Esophagus (tissue), 2 donors: ENCODE measurements at regions not wholly inside any gene's neighbourhood (a gene's known extent, or its start where the extent isn't known, plus 50 kb on each side); places are given as distances from the start of the nearest gene placed in this dataset.

Source experiments
- H3K27ac ChIP-seq, 2 donors: one replicate each; pipeline ENCODE4 v1.5.1; 2013; ENCODE audit warnings: low read depth in 2 of 2, mild to moderate bottlenecking in 2 of 2, inconsistent platforms in 1 of 2, low read length in 1 of 2, moderate library complexity in 1 of 2
- H3K27me3 ChIP-seq, 2 donors: one replicate each; pipeline ENCODE4 v1.6.1; 2013; ENCODE audit warnings: low read length in 2 of 2, control low read depth in 1 of 2, mild to moderate bottlenecking in 1 of 2; ENCODE audit not compliant: insufficient read depth in 2 of 2, control insufficient read depth in 1 of 2
- H3K36me3 ChIP-seq, 2 donors: one replicate each; pipeline ENCODE4 v1.6.1; 2013; ENCODE audit warnings: low read length in 1 of 2; ENCODE audit not compliant: control insufficient read depth in 2 of 2, insufficient read depth in 2 of 2
- H3K4me1 ChIP-seq, 2 donors: one replicate each; pipeline ENCODE4 v1.6.1; 2013; ENCODE audit warnings: low read length in 1 of 2; ENCODE audit not compliant: control insufficient read depth in 2 of 2, insufficient read depth in 2 of 2
- H3K4me3 ChIP-seq, 2 donors: one replicate each; pipeline ENCODE4 v1.5.1; 2013; ENCODE audit warnings: low read length in 2 of 2, mild to moderate bottlenecking in 2 of 2, low read depth in 1 of 2, moderate library complexity in 1 of 2
- H3K9me3 ChIP-seq, 2 donors: one replicate each; pipeline ENCODE4 v1.6.1; 2013; ENCODE audit warnings: mild to moderate bottlenecking in 2 of 2, low read depth in 1 of 2, low read length in 1 of 2, moderate library complexity in 1 of 2; ENCODE audit not compliant: control insufficient read depth in 2 of 2, insufficient read depth in 1 of 2
- WGBS, 2 donors: extraction: QIAGEN DNeasy Blood & Tissue Kit; methylation state at CpG; one replicate each; pipeline ENCODE4 v1.1.7; 2013; 5-methylcytosine and 5-hydroxymethylcytosine counted together
- donor health status: healthy with polysubstance abuse.
- donor health status: Bipolar disorder and iron deficiency.

GRCh38 chr21:27290028-27290427 lies 323.1 kb upstream of the ADAMTS5 start:
- H3K9me3 ChIP-seq: no peaks in the 10 kb centered on the region
- 50 to 56% methylated on average over 3 of the region's 3 CpGs for WGBS, 2 donors
- H3K4me1 ChIP-seq: no peaks in the 10 kb centered on the region
- H3K4me3 ChIP-seq: no peak overlapping the region
- H3K27ac ChIP-seq: no peak overlapping the region
- no peaks in the 10 kb centered on the region for H3K27me3 ChIP-seq
- no peaks in the 10 kb centered on the region for H3K36me3 ChIP-seq

GRCh38 chr21:27286760-27287159 lies 319.9 kb upstream of the ADAMTS5 start:
- Histone ChIP-seq H3K27ac (no peak overlapping the region), H3K4me1 (no peaks in the 10 kb centered on the region), H3K36me3 (no peaks in the 10 kb centered on the region), H3K9me3 (no peaks in the 10 kb centered on the region), H3K4me3 (no peak overlapping the region), H3K27me3 (no peaks in the 10 kb centered on the region)

DNA sequence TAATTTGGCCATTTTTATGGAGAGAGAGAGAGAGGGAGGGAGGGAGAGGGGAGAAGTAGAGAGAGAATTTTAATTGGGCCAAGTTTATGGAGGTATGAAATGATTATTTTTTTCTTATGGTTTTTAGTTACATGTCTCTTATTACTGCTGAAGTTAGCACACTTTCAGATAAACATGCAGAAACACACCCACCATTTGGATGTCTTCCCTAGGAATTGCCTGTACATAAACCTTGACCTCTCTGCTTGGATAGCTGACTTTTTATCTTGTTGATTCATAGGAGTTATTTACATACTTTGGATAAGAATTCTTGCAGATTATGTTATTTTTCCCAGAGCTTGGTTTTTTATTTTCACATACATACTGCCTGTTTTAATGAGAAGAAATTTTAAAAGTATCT lies 310.2 kb upstream of the ADAMTS5 start:
- H3K27me3 ChIP-seq: no peaks in the 10 kb centered on the region
- H3K9me3 ChIP-seq: no peaks in the 10 kb centered on the region
- H3K4me1 ChIP-seq: no peaks in the 10 kb centered on the region
- H3K4me3 ChIP-seq: no peak overlapping the region
- H3K36me3 ChIP-seq: no peaks in the 10 kb centered on the region
- no peak overlapping the region for H3K27ac ChIP-seq

GRCh38 chr21:27275294-27275927 lies 308.5 kb upstream of the ADAMTS5 start:
- Histone ChIP-seq H3K36me3 (no peaks in the 10 kb centered on the region), H3K9me3 (no peaks in the 10 kb centered on the region), H3K27ac (no peak overlapping the region), H3K4me3 (no peak overlapping the region), H3K27me3 (no peaks in the 10 kb centered on the region), H3K4me1 (no peaks in the 10 kb centered on the region)
- 6 to 17% methylated on average over 1 of the region's 1 CpG for WGBS, 2 donors

- H3K36me3 ChIP-seq: no peaks in the 10 kb centered on the region
- H3K4me3 ChIP-seq: no peak overlapping the region
- H3K9me3 ChIP-seq: no peaks in the 10 kb centered on the region
- no peak overlapping the region for H3K27ac ChIP-seq
- no peaks in the 10 kb centered on the region for H3K4me1 ChIP-seq
- H3K27me3 ChIP-seq: no peaks in the 10 kb centered on the region
Observed at GRCh38 chr21:27269644-27270043, 302.8 kb upstream of the ADAMTS5 start.

DNA sequence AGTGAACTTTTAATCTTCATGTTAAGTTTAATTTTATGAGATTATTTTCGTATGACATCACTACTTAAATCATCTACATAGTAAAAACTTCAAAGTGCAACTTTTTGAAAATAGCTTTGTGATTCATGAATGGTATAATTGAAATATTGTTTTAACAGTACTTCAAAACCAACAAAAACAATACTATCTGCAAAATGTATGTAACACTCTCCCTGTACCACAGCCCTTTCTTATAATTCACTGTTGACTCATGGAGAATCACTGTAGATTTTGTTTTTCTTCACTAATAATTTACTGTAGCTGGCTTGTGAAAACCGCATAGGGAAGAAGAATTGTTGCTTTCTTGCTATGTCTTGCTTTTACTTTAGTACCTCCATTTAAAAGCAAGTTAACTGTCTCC lies 301.4 kb upstream of the ADAMTS5 start:
- H3K27me3 ChIP-seq: no peaks in the 10 kb centered on the region
- H3K36me3 ChIP-seq: no peaks in the 10 kb centered on the region
- H3K4me1 ChIP-seq: no peaks in the 10 kb centered on the region
- H3K4me3 ChIP-seq: no peak overlapping the region
- no peak overlapping the region for H3K27ac ChIP-seq
- no peaks in the 10 kb centered on the region for H3K9me3 ChIP-seq
- WGBS, 2 donors: 63 to 69% methylated on average over 2 of the region's 2 CpGs

DNA sequence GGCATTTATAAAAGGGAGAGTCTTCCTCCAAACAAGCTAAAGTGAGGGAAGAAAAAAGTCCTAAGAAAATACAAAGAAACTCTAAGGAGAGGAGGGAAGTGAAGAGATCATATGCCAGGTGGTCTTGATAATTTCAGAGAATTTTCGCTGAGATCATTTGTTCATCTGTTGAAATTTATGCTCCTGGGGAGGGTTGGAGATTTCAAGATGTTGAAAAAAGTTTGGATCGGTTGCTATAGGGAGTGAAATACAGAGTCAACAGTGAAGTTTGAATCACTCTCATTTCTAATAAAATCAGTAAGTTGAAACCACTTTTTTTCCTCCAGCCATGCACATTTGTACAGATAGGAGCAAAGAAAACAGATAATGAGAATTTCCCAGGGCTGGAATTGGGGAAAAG lies 299.1 kb upstream of the ADAMTS5 start:
- H3K9me3 ChIP-seq: no peaks in the 10 kb centered on the region
- no peaks in the 10 kb centered on the region for H3K36me3 ChIP-seq
- no peak overlapping the region for H3K27ac ChIP-seq
- no peaks in the 10 kb centered on the region for H3K27me3 ChIP-seq
- H3K4me3 ChIP-seq: no peak overlapping the region
- WGBS, 2 donors: 81 to 85% methylated on average over 2 of the region's 2 CpGs
- H3K4me1 ChIP-seq: no peaks in the 10 kb centered on the region

DNA sequence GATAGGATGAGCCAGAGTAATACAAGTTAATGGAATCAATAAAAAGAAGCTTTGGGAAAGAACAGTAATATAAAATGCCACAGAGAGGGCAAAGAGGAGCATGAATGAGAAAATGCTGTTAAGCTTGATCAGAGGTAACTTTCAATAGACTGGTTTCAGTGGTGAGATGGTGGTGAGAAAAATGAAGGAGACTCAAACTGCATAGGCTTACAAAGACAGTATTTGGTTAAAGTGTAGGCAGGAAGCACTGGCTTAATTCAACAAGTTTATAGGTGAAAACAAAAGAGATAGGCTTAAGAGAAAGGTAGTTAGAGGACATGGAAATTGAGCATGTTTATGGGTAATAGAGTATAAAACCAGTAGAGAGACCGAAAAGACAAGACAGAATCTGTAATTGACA lies 298.6 kb upstream of the ADAMTS5 start:
- H3K4me3 ChIP-seq: no peak overlapping the region
- H3K27ac ChIP-seq: no peak overlapping the region
- WGBS, 2 donors: 88% methylated on average over 1 of the region's 1 CpG
- no peaks in the 10 kb centered on the region for H3K9me3 ChIP-seq
- no peaks in the 10 kb centered on the region for H3K27me3 ChIP-seq
- no peaks in the 10 kb centered on the region for H3K4me1 ChIP-seq
- H3K36me3 ChIP-seq: no peaks in the 10 kb centered on the region

DNA sequence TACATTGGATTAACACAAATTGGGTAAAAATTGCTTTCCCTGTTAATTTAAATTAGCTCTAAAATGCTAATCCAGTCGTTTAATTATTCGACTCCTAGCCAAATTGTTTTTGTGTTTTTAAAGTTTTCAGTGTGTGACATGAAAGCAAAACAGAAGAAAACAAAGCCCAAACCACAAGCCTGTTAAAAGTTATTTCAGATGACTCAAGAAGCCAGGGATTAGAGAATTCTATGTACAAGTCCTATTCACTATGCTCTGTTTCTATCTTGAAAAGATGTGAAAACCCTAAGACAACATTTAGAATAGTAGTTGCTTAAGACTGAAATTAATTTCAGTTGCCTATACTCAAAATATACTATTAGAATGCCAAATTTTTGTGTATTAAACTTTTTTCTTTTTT lies 294.8 kb upstream of the ADAMTS5 start:
- no peaks in the 10 kb centered on the region for H3K9me3 ChIP-seq
- H3K27me3 ChIP-seq: no peaks in the 10 kb centered on the region
- H3K36me3 ChIP-seq: no peaks in the 10 kb centered on the region
- no peak overlapping the region for H3K4me3 ChIP-seq
- WGBS, 2 donors: 77 to 91% methylated on average over 2 of the region's 2 CpGs
- no peaks in the 10 kb centered on the region for H3K4me1 ChIP-seq
- no peak overlapping the region for H3K27ac ChIP-seq

DNA sequence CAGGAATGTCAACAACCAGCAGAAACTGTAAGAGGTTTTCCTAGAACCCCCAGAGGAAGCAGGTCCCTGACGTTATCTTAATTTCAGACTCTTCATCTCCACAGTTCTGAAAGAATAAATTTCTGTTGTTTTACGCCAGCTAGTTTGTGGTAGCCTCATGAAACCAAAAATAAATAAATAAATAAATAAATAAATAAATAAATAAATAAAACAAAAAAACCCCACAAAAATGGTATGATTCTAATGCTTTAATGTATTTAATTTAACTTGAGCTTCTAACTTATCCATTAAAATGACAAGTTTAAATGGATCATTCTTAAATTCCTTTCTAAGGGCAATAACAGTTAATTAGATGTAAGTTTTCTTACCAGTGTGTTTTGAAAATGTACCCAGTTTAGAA lies 293.8 kb upstream of the ADAMTS5 start:
- Histone ChIP-seq H3K9me3 (no peaks in the 10 kb centered on the region), H3K36me3 (no peaks in the 10 kb centered on the region), H3K4me3 (no peak overlapping the region), H3K4me1 (no peaks in the 10 kb centered on the region), H3K27ac (no peak overlapping the region), H3K27me3 (no peaks in the 10 kb centered on the region)
- 89 to 91% methylated on average over 2 of the region's 2 CpGs for WGBS, 2 donors
